PC-3 (cell line): ENCODE measurements at regions not wholly inside any gene's neighbourhood (a gene's known extent, or its start where the extent isn't known, plus 50 kb on each side); places are given as distances from the start of the nearest gene placed in this dataset.

Source experiments
- ATAC-seq: fragments of 200-7000 bp; cut with Tn5 transposase; 2 replicates; pipeline ENCODE4 v1.9.1; 2020; ENCODE audit warnings: mild to moderate bottlenecking, moderate library complexity
- BruUV-seq: library from RNA; stranded (reverse); fragments of 400-500 nt; replicated peaks from 2 replicates; lab custom pipeline; 2021; lab: Mats Ljungman, UMichigan
- CTCF ChIA-PET: fragments of 300-600 bp; sonication (Branson Sonifier 250); formaldehyde crosslinking; loops from one replicate; lab custom pipeline; 2022; ENCODE audit warnings: antibody characterized with exemption; lab: Charles Lee
- POLR2A ChIA-PET: fragments of 300-600 bp; sonication (Branson Sonifier 250); formaldehyde crosslinking; loops from one replicate; lab custom pipeline; 2022; ENCODE audit warnings: antibody characterized with exemption; ENCODE audit not compliant: unreplicated experiment; lab: Charles Lee
- DNase-seq: peaks from one replicate; pipeline ENCODE4 v3.0.0-alpha.2; 2015
- H2AFZ ChIP-seq: fragments of 300-600 bp; sonication (generic); 2 replicates; pipeline ENCODE4 v1.6.0; 2016; ENCODE audit warnings: antibody characterized with exemption, low read length
- H3F3A ChIP-seq: fragments of 300-600 bp; sonication (generic); one replicate; pipeline ENCODE4 v1.6.0; 2017; ENCODE audit warnings: antibody characterized with exemption, low read length, control low read depth, mild to moderate bottlenecking; ENCODE audit not compliant: unreplicated experiment
- H3K27ac ChIP-seq: fragments of 300-600 bp; sonication (generic); 2 replicates; pipeline ENCODE4 v1.5.1; 2016; ENCODE audit warnings: mild to moderate bottlenecking, low read length
- H3K27me3 ChIP-seq: fragments of 300-600 bp; sonication (generic); 2 replicates; pipeline ENCODE4 v1.6.1; 2016; ENCODE audit warnings: low read length, mixed read lengths
- H3K36me3 ChIP-seq: fragments of 300-600 bp; sonication (generic); 2 replicates; pipeline ENCODE4 v1.6.1; 2016; ENCODE audit warnings: low read depth, mixed run types, low read length, mixed read lengths
- H3K4me1 ChIP-seq: fragments of 300-600 bp; sonication (generic); 2 replicates; pipeline ENCODE4 v1.5.1; 2016; ENCODE audit warnings: low read length; ENCODE audit not compliant: insufficient read depth
- H3K4me2 ChIP-seq: fragments of 300-600 bp; sonication (generic); 2 replicates; pipeline ENCODE4 v1.6.0; 2016; ENCODE audit warnings: low read length
- H3K4me3 ChIP-seq: fragments of 300-600 bp; sonication (generic); 2 replicates; pipeline ENCODE4 v1.5.1; 2016; ENCODE audit warnings: mild to moderate bottlenecking, low read length, mixed read lengths
- H3K79me2 ChIP-seq: fragments of 300-600 bp; sonication (generic); 2 replicates; pipeline ENCODE4 v1.6.1; 2017; ENCODE audit warnings: low read length, mixed read lengths
- H3K9ac ChIP-seq: fragments of 300-600 bp; sonication (generic); 2 replicates; pipeline ENCODE4 v1.6.0; 2016; ENCODE audit warnings: mild to moderate bottlenecking, low read length
- H3K9me2 ChIP-seq: fragments of 300-600 bp; sonication (generic); replicated peaks from 2 replicates; pipeline ENCODE4 v1.6.1; 2016; ENCODE audit warnings: mixed run types, low read length, mixed read lengths
- H3K9me3 ChIP-seq: fragments of 300-600 bp; sonication (generic); 2 replicates; pipeline ENCODE4 v1.6.1; 2016; ENCODE audit warnings: low read length, mixed read lengths
- H4K20me1 ChIP-seq: fragments of 300-600 bp; sonication (generic); 2 replicates; pipeline ENCODE4 v1.6.1; 2016; ENCODE audit warnings: low read length, mixed read lengths
- CTCF ChIP-seq: fragments of 300-600 bp; sonication (generic); conservative IDR thresholded peaks from 2 replicates; pipeline ENCODE4 v1.5.1; 2017; ENCODE audit warnings: antibody characterized with exemption, low read depth, mild to moderate bottlenecking, low read length
- EZH2 ChIP-seq: fragments of 300-600 bp; sonication (generic); IDR thresholded peaks from one replicate; pipeline ENCODE4 v1.6.1; 2017; ENCODE audit warnings: antibody characterized with exemption, mild to moderate bottlenecking, low read length; ENCODE audit not compliant: unreplicated experiment
- EZH2phosphoT487 ChIP-seq: fragments of 300-600 bp; sonication (generic); IDR thresholded peaks from 2 replicates; pipeline ENCODE4 v1.6.1; 2018; ENCODE audit warnings: mild to moderate bottlenecking, antibody characterized with exemption, low read length, borderline replicate concordance
- intact Hi-C: fragments of 100-400 bp; cut with micrococcal nuclease; formaldehyde crosslinking; loops from 2 replicates; pipeline ENCODE4 v1.9.0; 2023

GRCh38 chr4:167717495-167717894, 374.8 kb upstream of the ANXA10 start:
- Histone ChIP-seq H3K9me2 (no peaks in the 10 kb centered on the region), H3K9ac (no peak overlapping the region), H4K20me1 (no peaks in the 10 kb centered on the region), H3K27ac (no peak overlapping the region), H3K4me3 (no peak overlapping the region), H2AFZ (no peak overlapping the region), H3K36me3 (no peaks in the 10 kb centered on the region), H3K4me1 (peaks cover 24% of the 10 kb centered on the region), H3K79me2 (no peaks in the 10 kb centered on the region), H3K9me3 (no peaks in the 10 kb centered on the region), H3K4me2 (no peak overlapping the region), H3F3A (no peaks in the 10 kb centered on the region), H3K27me3 (no peaks in the 10 kb centered on the region)
- BruUV-seq = no TSS peak
- intact Hi-C loops = no loop called here
- ATAC-seq (no peak), DNase-seq (no peak)
- ChIA-PET CTCF (no interaction called here), POLR2A (no interaction called here)
- TF ChIP-seq CTCF = no peak
- TF ChIP-seq EZH2phosphoT487 = no peak
- TF ChIP-seq EZH2 = no peak

GRCh38 chr4:167721617-167722486, 370.5 kb upstream of the ANXA10 start:
- POLR2A ChIA-PET = no interaction called here
- H3K36me3 ChIP-seq = no peaks in the 10 kb centered on the region

More at GRCh38 chr4:167721617-167722486, 370.5 kb upstream of the ANXA10 start:
- Histone ChIP-seq H3K27ac (peak overlapping the region; percentile 49), H3F3A (no peaks in the 10 kb centered on the region), H2AFZ (peak overlapping the region; percentile 62), H3K9me3 (no peaks in the 10 kb centered on the region), H3K27me3 (no peaks in the 10 kb centered on the region), H3K4me3 (no peak overlapping the region), H3K79me2 (no peaks in the 10 kb centered on the region), H3K9me2 (no peaks in the 10 kb centered on the region), H3K4me1 (peaks cover 17% of the 10 kb centered on the region), H3K4me2 (peak overlapping the region; percentile 58), H3K9ac (no peak overlapping the region), H4K20me1 (no peaks in the 10 kb centered on the region)
- CTCF ChIA-PET = no interaction called here
- no peak for TF ChIP-seq CTCF
- TF ChIP-seq EZH2phosphoT487 = no peak
- TF ChIP-seq EZH2 = no peak
- ATAC-seq (peak; percentile 95), DNase-seq (peak; percentile 64)
- intact Hi-C loops = loop anchor here (5.0 kb wide), 1 partner anchor 180 kb away; no protein-coding TSS in a partner anchor
- BruUV-seq = TSS peak; percentile 22
